Stimulated activated naive CD8-positive, alpha-beta T cell treated with anti-CD3 and anti-CD28 coated beads, Interleukin-15, amount 100 ng/mL, for 72 hours (primary cell): ENCODE measurements at regions not wholly inside any gene's neighbourhood (a gene's known extent, or its start where the extent isn't known, plus 50 kb on each side); places are given as distances from the start of the nearest gene placed in this dataset.

ENCODE experiments used
- ATAC-seq: fragments of 150-1000 bp; cut with Tn5 transposase; 2 replicates; pipeline ENCODE4 v1.10.0; 2021; ENCODE audit warnings: mild to moderate bottlenecking, moderate library complexity
- DNase-seq, 2 donors: peaks; one replicate each; pipeline ENCODE4 v3.0.0; 2021 to 2022
- H3K27ac Mint-ChIP-seq, 2 donors: one replicate each; pipeline ENCODE4 v1.8.0; 2022; ENCODE audit warnings: mild to moderate bottlenecking in 2 of 2, mixed read lengths in 2 of 2, moderate library complexity in 2 of 2
- H3K27me3 Mint-ChIP-seq: one replicate; pipeline ENCODE4 v1.8.0; 2022; ENCODE audit warnings: mixed read lengths
- H3K4me1 Mint-ChIP-seq: one replicate; pipeline ENCODE4 v1.8.0; 2022; ENCODE audit warnings: mild to moderate bottlenecking, mixed read lengths
- H3K4me3 Mint-ChIP-seq, 2 donors: one replicate each; pipeline ENCODE4 v1.8.0; 2022; ENCODE audit warnings: mild to moderate bottlenecking in 2 of 2, mixed read lengths in 2 of 2, moderate library complexity in 1 of 2
- H3K9me3 Mint-ChIP-seq, 2 donors: one replicate each; pipeline ENCODE4 v1.8.0; 2022; ENCODE audit warnings: mixed read lengths in 2 of 2

GRCh38 chr2:195479407-195479806 lies 177.6 kb upstream of the SLC39A10 start:
- peaks cover 15% of the 10 kb centered on the region for H3K4me1 Mint-ChIP-seq
- DNase-seq (no peak), ATAC-seq (no peak)
- H3K27ac Mint-ChIP-seq, result no peak overlapping the region
- H3K27me3 Mint-ChIP-seq, result no peaks in the 10 kb centered on the region
- H3K4me3 Mint-ChIP-seq, result no peak overlapping the region
- H3K9me3 Mint-ChIP-seq, result peaks cover 0 to 18% of the 10 kb centered on the region in 2 donors

GRCh38 chr2:195477996-195478382 lies 179.0 kb upstream of the SLC39A10 start:
- Mint-ChIP-seq H3K27ac (no peak overlapping the region), H3K4me1 (peaks cover 19% of the 10 kb centered on the region), H3K4me3 (no peak overlapping the region), H3K9me3 (peaks cover 0 to 18% of the 10 kb centered on the region in 2 donors), H3K27me3 (no peaks in the 10 kb centered on the region)
- peak; percentile 15 for ATAC-seq
- DNase-seq, result no peak

- Mint-ChIP-seq H3K27me3 (no peaks in the 10 kb centered on the region), H3K27ac (no peak overlapping the region), H3K9me3 (peaks cover 0 to 16% of the 10 kb centered on the region in 2 donors), H3K4me3 (no peak overlapping the region), H3K4me1 (peaks cover 23% of the 10 kb centered on the region)
- no peak for DNase-seq
- ATAC-seq, result peak; percentile 87
These were observed 179.6 kb upstream of the SLC39A10 start for GRCh38 chr2:195477248-195477995.

GRCh38 chr2:195475336-195475735 lies 181.7 kb upstream of the SLC39A10 start:
- Mint-ChIP-seq H3K27me3 (no peaks in the 10 kb centered on the region), H3K4me1 (peaks cover 23% of the 10 kb centered on the region), H3K4me3 (no peak overlapping the region), H3K9me3 (peaks cover 0 to 12% of the 10 kb centered on the region in 2 donors), H3K27ac (no peak overlapping the region)
- no peak for ATAC-seq
- DNase-seq, result no peak

DNA sequence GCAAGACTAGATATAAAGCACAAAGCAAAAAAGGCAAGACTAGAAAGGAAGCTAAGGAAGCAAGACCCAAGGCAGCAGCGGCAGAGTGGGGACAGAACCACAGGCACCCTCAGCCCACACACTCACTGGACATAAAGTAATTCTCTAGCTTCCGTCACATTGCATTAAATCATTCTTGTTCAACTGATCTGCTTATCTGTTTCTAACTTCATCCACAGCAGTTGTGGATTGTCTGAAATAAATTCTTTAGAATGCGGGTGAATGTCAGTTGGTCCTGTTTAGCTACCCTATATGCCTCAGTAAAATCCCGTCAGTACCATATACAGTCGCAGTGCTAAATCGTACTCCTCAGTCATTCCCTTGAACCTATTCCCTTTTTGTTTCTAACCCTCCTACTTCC lies 183.2 kb upstream of the SLC39A10 start:
- H3K4me3 Mint-ChIP-seq, result no peak overlapping the region
- H3K4me1 Mint-ChIP-seq, result peaks cover 23% of the 10 kb centered on the region
- peaks cover 0 to 6% of the 10 kb centered on the region in 2 donors for H3K9me3 Mint-ChIP-seq
- DNase-seq (no peak), ATAC-seq (no peak)
- no peak overlapping the region for H3K27ac Mint-ChIP-seq
- no peaks in the 10 kb centered on the region for H3K27me3 Mint-ChIP-seq

DNA sequence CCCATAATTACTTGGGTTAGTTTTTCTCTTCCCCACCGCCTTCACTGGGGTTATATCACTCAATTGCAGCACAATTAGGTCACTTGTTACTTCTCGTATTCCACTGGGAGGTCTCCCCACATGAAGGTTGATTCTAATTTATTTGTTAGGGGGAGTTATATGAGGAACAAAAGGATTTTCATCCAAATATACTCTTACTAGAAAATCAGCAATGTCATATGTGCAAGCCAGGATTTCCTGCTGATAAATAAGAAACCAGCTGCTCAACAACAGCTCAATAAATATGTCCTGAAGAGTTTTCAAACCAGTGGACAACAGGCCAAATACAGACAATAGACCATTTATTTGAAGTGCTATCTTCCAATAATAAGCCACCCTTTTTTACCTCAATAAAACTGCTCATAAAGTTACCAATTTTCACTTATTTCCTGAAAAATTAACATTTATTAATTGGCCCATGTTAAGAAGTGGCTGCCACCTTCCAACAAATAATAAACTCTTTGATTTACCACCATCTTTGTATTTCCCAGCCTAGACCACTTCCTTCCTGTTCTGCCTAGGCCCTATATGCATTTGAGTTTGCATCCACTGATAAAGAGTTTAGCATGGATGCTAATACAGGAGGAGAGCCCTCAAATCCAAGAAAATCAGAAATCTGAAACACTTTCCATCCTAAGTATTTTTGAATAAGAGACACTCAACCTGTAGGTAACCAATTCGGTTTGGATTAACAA lies 184.4 kb upstream of the SLC39A10 start:
- Mint-ChIP-seq H3K4me1 (peaks cover 14% of the 10 kb centered on the region), H3K4me3 (no peak overlapping the region), H3K9me3 (peaks cover 0 to 6% of the 10 kb centered on the region in 2 donors), H3K27ac (no peak overlapping the region), H3K27me3 (no peaks in the 10 kb centered on the region)
- DNase-seq, result no peak
- ATAC-seq, result no peak

GRCh38 chr2:195471807-195472206 lies 185.2 kb upstream of the SLC39A10 start:
- Mint-ChIP-seq H3K27ac (no peak overlapping the region), H3K4me3 (no peak overlapping the region), H3K4me1 (peaks cover 8% of the 10 kb centered on the region), H3K27me3 (no peaks in the 10 kb centered on the region), H3K9me3 (peaks cover 0 to 4% of the 10 kb centered on the region in 2 donors)
- DNase-seq (no peak), ATAC-seq (no peak)

GRCh38 chr2:195471163-195471562 lies 185.9 kb upstream of the SLC39A10 start:
- no peak overlapping the region for H3K27ac Mint-ChIP-seq
- no peak overlapping the region for H3K4me3 Mint-ChIP-seq
- ATAC-seq (peak; percentile 31), DNase-seq (no peak)
- no peaks in the 10 kb centered on the region for H3K27me3 Mint-ChIP-seq
- peaks cover 8% of the 10 kb centered on the region for H3K4me1 Mint-ChIP-seq
- peaks cover under 1 to 4% of the 10 kb centered on the region in 2 donors for H3K9me3 Mint-ChIP-seq

DNA sequence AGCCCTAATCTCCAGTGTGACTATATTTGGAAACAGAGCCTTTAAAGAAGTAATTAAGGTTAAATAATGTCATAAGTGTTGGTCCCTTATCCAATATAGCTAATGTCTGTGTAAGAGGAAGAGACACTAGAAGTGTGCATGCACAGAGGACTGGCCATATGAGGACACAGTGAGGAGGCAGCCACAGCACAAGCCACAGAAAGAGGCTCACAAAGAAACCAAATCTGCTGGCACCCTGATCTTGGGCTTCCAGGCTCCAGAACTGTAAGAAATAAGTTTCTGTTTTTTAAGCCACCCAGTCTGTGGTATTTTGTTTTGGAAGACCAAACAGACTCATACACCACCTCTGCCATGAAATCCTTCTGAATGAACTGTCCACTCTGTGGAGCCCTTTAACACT lies 186.4 kb upstream of the SLC39A10 start:
- ATAC-seq, result no peak
- DNase-seq, result no peak
- Mint-ChIP-seq H3K9me3 (peaks cover 6 to 10% of the 10 kb centered on the region in 2 donors), H3K27me3 (no peaks in the 10 kb centered on the region), H3K4me3 (no peak overlapping the region), H3K27ac (no peak overlapping the region), H3K4me1 (peaks cover 8% of the 10 kb centered on the region)

GRCh38 chr2:195468771-195469170 lies 188.3 kb upstream of the SLC39A10 start:
- no peak overlapping the region for H3K4me3 Mint-ChIP-seq
- H3K4me1 Mint-ChIP-seq, result peaks cover 8% of the 10 kb centered on the region
- DNase-seq, result no peak
- peaks cover 7 to 19% of the 10 kb centered on the region in 2 donors for H3K9me3 Mint-ChIP-seq
- ATAC-seq, result no peak
- H3K27ac Mint-ChIP-seq, result no peak overlapping the region
- H3K27me3 Mint-ChIP-seq, result no peaks in the 10 kb centered on the region

DNA sequence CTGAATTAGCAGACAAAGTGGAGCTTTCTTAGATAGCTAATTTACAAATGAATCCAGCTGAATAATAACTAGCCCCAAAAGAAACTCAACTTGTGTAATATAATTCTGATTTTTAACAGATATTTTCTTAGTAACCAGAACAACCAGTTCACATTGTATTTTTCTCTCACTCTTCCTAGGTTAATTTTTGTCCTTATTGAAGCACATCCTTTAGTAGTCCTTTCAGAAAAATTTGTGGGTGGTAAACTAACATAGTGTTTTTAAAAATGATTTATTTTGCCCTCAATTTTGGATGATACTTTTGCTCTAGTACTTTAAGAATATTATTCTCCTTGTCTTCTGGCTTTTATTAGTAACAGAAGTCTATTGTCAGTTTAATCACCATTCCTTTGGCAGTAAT lies 190.6 kb upstream of the SLC39A10 start:
- H3K9me3 Mint-ChIP-seq, result peaks cover 7 to 19% of the 10 kb centered on the region in 2 donors
- H3K27ac Mint-ChIP-seq, result no peak overlapping the region
- H3K4me1 Mint-ChIP-seq, result peaks cover 5% of the 10 kb centered on the region
- no peak overlapping the region for H3K4me3 Mint-ChIP-seq
- no peak for DNase-seq
- no peaks in the 10 kb centered on the region for H3K27me3 Mint-ChIP-seq
- no peak for ATAC-seq

DNA sequence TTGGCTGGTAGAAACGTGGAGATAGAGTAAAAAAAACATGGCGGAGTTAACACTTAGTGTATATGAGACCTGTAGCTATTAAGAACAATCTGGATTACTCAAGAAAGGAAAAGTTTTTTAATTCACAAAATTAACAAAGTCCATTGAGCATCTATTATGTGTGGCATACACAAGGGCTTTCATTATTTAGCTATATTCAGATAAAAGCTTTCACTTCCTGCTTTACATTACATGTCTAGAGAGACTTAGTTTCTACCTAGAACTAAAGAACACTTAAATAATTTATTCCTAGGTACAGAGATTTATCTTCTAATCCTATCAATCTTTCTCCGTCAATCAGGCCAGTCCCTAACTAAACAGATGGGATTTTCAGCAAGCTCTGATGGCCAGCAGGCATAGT lies 196.0 kb upstream of the SLC39A10 start:
- DNase-seq, result no peak
- Mint-ChIP-seq H3K4me3 (no peak overlapping the region), H3K9me3 (peaks cover 12 to 18% of the 10 kb centered on the region in 2 donors), H3K27me3 (no peaks in the 10 kb centered on the region), H3K4me1 (peaks cover 5% of the 10 kb centered on the region), H3K27ac (no peak overlapping the region)
- no peak for ATAC-seq

DNA sequence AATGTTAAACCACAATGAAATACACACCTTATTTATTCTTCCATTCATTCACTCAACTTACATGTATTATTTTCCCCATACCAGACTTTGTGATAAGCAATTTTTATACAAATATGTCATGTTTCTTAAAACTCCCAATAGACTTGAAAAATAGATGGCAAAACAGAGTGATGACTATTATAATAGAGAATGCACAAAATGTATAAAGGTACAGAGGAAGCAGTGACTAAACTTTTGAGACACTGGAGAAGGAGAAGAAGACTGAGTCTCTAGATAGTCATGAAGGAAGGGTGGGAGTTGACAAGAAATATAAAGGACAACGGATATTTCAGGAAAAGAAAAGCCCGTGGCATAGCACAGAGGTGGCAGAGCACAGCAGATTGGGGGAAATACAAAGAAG lies 198.1 kb upstream of the SLC39A10 start:
- DNase-seq (no peak), ATAC-seq (no peak)
- H3K27me3 Mint-ChIP-seq, result no peaks in the 10 kb centered on the region
- H3K9me3 Mint-ChIP-seq, result peaks cover 5 to 7% of the 10 kb centered on the region in 2 donors
- no peak overlapping the region for H3K4me3 Mint-ChIP-seq
- H3K4me1 Mint-ChIP-seq, result peaks cover 12% of the 10 kb centered on the region
- no peak overlapping the region for H3K27ac Mint-ChIP-seq

- H3K4me3 Mint-ChIP-seq, result no peak overlapping the region
- H3K4me1 Mint-ChIP-seq, result peaks cover 15% of the 10 kb centered on the region
- peaks cover 5 to 7% of the 10 kb centered on the region in 2 donors for H3K9me3 Mint-ChIP-seq
- H3K27me3 Mint-ChIP-seq, result no peaks in the 10 kb centered on the region
- no peak overlapping the region for H3K27ac Mint-ChIP-seq
- ATAC-seq, result no peak
- DNase-seq, result no peak
These were observed 199.2 kb upstream of the SLC39A10 start for GRCh38 chr2:195457873-195458272.

- peaks cover 5 to 7% of the 10 kb centered on the region in 2 donors for H3K9me3 Mint-ChIP-seq
- peaks cover 10% of the 10 kb centered on the region for H3K4me1 Mint-ChIP-seq
- ATAC-seq (no peak), DNase-seq (no peak)
- H3K27me3 Mint-ChIP-seq, result no peaks in the 10 kb centered on the region
- no peak overlapping the region for H3K4me3 Mint-ChIP-seq
- H3K27ac Mint-ChIP-seq, result no peak overlapping the region
These were observed 200.3 kb upstream of the SLC39A10 start for GRCh38 chr2:195456771-195457170.

DNA sequence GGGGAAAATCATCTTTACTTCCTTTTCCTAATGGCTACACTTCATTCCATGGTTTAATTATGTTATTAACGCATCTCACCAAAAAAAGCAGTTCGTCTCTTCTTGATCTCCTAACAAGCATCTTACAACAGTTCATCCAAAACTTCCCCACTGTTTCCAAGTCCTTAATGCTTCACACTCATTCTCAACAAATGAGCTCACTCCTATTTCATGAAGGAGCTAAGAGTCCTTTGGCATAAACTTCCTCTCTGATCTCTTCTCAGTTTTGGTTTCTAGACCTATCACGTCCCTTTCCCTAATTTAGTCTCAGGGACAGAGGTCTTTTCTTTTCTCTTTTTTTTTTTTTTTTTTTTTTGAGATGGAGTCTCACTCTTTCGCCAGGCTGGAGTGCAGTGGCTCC lies 205.9 kb upstream of the SLC39A10 start:
- ATAC-seq (no peak), DNase-seq (no peak)
- no peak overlapping the region for H3K4me3 Mint-ChIP-seq
- H3K4me1 Mint-ChIP-seq, result peaks cover 16% of the 10 kb centered on the region
- no peaks in the 10 kb centered on the region for H3K27me3 Mint-ChIP-seq
- no peak overlapping the region for H3K27ac Mint-ChIP-seq
- no peaks in the 10 kb centered on the region for H3K9me3 Mint-ChIP-seq
